Non-pigmented ciliary epithelial cell (primary cell): ENCODE measurements at regions not wholly inside any gene's neighbourhood (a gene's known extent, or its start where the extent isn't known, plus 50 kb on each side); places are given as distances from the start of the nearest gene placed in this dataset.
"Not testable (repeated sequence)": the region's sequence is repeated elsewhere in the genome, so short reads cannot be mapped to it uniquely, and the experiment has no call there.

Experiments
- DNase-seq: peaks from one replicate; pipeline ENCODE4 v3.0.0-alpha.2; 2010; ENCODE audit warnings: low read depth

DNA sequence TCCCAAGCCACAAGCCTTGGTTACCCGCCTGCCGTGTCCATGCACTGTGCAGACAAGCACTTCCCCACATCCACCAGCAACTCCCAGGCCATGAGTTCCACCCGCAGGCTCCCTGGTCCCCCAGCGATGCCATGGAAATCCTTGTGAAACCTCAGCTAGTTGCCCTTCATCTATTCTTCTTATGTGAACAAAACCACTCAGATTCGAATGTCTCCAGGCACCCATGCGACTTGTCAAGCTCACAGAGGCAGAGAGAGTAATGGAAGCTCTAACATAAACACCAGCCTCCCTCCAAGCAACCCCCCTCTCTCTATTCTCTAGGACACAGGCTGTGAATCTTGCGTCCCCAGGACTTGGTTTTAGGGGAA, 182.6 kb downstream of the C16orf95 start:
- DNase-seq: no peak

DNA sequence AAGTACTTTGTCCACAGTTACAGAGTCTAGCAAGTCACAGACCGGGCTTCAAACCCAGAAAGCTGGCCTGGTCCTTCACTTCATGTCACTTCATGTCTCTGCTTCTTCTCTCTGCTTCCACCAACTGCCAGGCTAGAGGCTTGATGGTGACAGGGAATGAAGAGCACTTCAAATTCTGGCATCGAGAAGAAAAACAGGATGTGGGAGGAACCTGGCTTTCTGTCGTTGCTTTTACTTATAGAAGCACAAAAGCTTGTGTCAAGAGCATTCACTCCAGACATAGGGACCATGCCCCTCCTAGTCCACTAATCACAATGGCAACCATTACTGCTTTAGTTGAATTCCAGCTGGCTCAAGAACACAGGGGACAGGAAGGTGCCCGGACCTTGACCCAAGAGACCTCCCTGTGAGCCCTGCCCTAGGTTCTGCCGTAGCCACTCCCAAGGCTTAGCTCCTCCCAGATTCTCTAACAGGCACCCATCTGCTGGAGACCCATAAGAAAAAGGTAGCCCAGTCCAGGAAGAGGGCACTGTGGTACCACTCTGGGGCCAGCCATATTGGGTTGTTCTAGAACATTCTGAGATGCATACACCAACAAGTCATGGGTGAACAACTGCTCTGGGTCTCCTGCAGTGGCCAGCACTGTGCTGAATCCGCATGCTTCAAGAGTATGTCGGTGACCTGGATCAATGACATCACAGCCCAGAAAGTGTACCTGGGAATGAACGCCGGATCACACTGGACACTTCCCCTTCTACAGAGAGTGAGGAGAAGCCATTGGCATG, 181.8 kb downstream of the C16orf95 start:
- DNase-seq: no peak

GRCh38 chr16:87138316-87138715, 178.9 kb downstream of the C16orf95 start:
- DNase-seq: no peak

DNA sequence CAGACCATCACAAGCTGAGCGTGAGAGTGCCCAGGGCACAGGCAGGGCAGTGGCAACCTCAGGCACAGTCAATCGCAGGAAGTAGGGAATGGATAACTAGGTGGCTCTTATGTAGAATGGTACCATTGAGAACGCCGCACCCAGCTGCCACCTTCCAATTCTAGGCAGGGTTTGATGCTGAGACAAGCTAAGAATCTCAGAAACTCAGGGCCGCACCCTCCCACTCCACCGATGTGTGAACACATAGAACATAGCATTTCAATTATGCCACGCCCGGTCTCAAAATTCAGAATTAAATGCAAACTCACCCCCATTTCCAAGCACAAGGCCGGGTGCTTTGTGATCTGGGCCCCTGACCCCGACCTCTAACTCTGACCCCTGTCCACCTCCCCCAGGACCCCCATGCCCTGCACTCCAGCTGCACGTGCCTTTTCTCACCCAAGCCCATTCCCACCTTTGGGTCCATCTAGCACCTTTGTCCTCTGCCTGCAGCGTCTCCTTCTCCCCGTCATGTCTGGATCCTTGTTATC, 178.4 kb downstream of the C16orf95 start:
- no peak for DNase-seq

DNA sequence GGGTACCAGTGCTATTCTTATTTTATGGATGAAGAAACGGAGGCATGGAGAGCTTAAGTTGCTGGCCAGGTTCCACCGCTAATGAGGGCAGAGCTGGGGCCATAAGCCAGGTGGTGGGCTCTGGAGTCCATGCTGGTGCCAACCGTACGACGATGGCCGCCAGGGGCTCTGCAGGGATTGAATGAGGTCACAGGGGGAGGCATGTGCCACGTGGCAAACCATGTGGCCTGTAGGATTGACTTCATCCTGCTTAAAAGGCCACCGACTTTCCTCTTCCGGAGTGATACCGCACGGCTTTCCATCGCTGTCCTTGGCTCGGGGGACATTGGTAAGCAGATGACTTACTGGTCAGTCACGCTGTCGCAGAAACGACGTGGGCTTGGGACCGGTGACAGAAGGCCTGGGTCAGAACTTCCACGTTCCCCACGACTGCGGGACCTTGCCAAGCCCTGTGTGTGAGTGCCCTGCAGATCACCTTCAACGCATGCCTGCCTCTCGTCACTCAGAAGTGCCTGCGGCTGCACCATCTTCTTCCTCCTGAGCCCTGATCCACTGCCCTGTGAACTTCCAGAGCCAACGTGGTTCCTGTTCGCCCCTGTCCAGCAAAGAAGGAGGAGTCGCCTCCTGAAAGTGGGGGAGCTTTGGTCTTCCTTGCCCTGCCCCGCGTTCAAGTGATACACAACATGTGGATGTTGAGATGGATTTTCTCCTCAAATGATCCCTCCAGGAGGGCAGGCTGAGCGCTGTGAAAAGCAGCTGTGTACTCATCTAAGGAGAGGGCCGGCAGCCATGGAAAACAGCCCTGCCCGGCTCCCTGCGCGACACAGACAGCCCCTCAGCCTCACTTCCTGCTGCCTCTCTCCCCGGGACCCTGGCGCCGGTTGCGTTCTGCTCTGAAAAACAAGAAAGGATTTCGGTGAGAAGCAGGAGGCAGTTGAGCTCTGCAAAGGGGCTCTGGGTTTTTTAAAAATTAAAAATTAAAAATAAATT, 176.7 kb downstream of the C16orf95 start:
- DNase-seq: no peak

DNA sequence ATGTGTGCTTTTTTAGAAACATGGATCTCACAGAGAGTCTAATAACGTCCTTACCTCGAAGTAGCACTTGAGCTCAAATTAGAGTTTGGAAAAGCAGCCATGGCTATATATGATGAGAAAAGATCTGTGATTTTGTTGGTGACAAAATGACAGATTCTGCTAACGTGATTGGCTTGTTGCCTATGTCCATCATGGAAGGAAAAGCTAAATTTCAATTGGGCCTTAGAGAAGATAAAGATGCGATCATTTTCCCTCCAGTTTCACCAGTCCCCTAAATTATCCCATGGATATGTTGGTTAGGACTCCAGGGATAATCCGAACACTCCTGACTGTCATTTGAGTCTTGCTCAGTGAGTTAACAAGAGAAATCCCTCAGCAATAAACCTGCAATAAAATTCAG, 175.8 kb downstream of the C16orf95 start:
- DNase-seq: no peak

- no peak for DNase-seq
Observed at GRCh38 chr16:87143661-87144121, 173.5 kb downstream of the C16orf95 start.

GRCh38 chr16:87144232-87144631, 173.0 kb downstream of the C16orf95 start:
- DNase-seq: no peak

DNA sequence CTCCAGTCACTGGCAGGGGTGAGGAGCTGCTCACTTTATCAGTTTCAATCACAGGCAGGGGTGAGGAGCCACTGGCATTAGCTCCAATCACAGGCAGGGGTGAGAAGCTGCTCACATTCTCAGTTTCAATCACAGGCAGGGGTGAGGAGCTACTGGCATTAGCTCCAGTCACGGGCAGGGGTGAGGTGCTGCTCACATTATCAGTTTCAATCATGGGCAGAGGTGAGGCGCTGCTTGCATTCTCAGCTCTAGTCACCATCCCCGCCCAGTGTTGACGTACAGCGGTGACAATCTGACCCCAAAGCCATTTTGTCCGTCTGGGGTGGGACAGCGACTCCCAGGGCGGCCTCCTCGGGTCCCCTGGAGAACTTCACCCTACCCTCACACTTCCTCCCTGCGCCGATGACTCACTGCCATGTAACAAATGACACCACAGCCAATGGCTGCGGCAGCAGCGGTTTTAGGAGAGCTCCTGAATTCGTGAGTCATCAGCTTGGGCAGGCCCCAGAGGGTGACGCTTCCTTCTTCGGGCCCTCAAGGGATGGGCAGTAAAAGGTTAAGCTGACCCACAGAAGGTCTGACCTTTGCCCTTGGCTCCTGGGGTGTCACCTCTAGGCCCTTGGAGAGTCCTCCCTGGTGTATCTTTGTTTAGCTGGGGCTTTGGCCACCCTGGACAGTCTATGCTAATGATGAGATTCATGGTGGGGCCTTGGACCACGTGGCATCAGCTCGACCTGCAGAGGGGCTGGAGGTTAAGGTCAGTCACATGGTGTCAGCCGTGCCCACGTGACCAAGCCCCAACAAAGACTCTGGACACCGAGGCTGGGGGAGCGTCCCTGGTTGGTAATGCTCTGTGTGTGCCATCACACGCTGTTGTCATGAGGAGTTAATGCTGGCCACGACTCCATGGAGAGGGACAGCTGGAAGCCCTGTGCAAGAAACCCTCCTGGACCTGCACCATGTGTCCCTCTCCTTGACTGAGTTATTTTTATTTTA, 171.7 kb downstream of the C16orf95 start:
- DNase-seq: no peak

DNA sequence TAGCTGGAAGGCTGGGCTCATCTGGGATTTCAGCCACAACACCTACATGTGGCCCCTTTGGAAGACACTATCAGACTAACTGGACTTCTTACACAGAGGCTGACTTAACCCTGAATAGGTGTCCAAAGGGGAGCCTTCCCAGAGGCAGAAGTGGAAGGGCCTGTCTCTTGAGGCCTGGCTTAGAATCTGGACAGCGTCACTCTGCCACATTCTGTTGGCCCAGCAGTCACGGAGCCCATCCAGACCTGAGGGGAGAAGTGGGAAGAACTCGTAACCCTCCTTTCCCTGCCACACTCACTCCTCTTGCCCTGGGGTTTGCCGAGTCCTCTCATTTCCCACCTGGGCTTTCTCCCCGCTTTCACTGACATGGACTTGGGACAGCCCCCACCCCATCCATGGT, 170.5 kb downstream of the C16orf95 start:
- no peak for DNase-seq

- DNase-seq: no peak
Observed at GRCh38 chr16:87149051-87149450, 168.1 kb downstream of the C16orf95 start.

DNA sequence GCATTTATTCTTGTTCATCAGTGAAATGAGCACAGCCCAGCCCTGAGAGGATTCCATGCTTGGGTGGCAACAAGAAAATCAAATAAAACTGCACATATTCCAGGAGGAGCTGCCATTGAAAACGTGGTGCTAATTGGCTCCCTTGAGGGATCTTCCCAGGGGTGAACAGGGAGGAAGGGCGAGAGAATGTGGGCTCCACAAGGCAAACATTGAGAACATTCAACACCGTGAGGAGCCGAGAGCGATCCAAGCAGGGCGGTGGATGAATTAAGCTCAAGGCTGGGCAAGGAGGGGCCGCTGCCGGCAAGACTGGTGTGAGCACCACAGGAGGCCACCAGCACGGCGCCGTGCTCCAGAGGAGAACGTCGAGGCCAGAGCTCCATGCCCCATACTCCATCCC, 166.9 kb downstream of the C16orf95 start:
- no peak for DNase-seq

GRCh38 chr16:87150681-87151280, 166.4 kb downstream of the C16orf95 start:
- DNase-seq: no peak

DNA sequence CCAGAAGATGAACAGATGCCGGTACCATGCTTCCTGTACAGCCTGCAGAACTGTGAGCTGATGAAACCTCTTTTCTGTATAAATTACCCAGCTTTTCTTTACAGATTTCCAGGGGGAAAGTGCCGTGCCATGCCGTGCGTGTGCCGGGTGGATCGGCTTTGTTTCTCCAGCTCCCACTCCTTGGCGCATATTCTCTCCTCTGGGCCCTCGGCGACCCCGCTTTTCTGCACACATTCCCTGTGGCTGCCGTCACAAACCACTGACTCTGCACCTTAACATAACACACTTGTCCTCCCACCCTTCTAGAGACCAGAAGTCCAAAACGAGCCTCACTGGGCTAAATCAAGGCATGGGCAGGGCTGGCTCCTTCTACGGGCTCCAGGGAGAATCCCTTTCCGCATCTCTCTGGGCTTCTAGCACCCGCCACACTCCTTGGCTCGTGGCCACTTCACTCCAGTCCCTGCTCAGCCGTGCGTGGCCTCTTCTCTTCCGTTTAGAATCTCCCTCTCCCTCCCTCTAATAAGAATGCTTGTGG, 164.9 kb downstream of the C16orf95 start:
- DNase-seq: no peak

DNA sequence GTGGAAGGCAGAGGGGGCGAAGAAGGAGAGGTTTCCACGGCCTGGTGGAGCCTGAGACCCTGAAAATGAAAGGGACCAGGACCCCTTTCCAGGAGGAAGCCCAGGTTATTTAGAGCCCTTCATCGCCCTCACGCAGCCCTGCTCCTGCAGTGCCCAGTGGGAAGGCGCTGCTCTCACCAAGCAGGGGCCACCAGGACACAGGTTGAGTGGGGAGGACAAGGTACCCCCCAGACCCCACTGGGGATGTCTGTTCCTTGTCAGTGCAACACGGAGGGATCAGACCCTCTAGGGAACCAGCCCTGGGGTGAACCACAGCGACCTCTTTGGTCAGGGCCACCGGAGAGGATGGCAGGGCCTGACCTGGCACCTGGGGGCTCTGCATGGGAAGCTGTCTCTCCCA, 163.9 kb downstream of the C16orf95 start:
- DNase-seq: no peak

DNA sequence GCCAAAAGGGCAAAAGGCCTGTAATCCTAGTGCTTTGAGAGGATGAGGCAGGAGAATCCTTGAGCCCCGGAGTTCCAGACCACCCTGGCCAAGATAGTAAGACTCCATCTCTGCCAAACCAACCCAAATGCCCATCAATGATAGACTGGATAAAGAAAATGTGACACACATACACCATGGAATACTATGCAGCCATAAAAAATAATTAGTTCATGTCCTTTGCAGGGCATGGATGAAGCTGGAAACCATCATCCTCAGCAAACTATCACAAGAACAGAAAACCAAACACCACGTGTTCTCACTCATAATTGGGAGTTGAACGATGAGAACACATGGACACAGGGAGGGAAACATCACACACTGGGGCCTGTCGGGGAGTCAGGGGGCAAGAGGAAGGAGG, 161.9 kb downstream of the C16orf95 start:
- DNase-seq: not testable (repeated sequence)

DNA sequence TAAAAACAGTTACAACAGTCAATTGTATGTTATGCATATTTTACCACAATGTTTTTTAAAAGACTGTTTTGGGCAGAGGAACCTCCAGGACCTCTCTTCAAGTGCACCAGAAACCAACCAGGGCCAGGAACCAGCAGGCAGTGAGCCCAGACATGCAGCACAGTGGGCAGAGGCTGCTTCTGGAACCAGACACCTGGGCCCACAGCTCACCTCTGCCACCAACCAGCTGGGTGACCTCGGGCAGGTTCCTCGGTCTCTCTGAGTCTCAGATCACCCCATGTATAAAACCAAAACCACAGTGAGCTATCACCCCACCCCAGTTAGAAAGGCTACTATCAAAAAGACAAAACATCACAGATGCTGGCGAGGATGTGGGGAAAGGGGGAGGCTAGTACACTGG, 161.0 kb downstream of the C16orf95 start:
- no peak for DNase-seq

- DNase-seq: no peak
Observed at GRCh38 chr16:87160234-87160636, 157.0 kb downstream of the C16orf95 start.

- DNase-seq: no peak
Observed at GRCh38 chr16:87160701-87161337, 156.4 kb downstream of the C16orf95 start.

DNA sequence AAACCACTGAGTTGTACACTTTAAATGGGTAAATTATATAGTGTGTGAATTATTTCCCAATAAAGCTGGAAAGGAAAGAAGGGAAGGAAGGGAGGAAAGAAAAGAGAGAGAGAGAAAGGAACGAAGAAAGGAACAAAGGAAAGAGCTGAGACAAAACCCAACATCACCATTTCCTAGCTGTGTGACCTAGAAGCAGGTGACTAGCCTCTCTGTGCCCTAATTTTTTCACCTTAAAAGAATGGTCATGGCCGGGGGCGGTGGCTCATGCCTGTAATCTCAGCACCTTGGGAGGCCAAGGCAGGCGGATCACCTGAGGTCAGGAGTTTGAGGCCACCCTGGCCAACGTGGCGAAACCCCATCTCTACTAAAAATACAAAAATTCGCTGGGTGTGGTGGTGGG, 155.8 kb downstream of the C16orf95 start:
- not testable (repeated sequence) for DNase-seq
